DMS53 (cell line): ENCODE measurements at regions not wholly inside any gene's neighbourhood (a gene's known extent, or its start where the extent isn't known, plus 50 kb on each side); places are given as distances from the start of the nearest gene placed in this dataset.
"Not testable (repeated sequence)": the region's sequence is repeated elsewhere in the genome, so short reads cannot be mapped to it uniquely, and the experiment has no call there.

Source experiments
- DNase-seq: peaks from one replicate; lab custom pipeline; 2025; lab: John Stamatoyannopoulos, UW

- no peak for DNase-seq
These were observed 1643.9 kb downstream of the CDH8 start for GRCh38 chr16:60392380-60392779.

GRCh38 chr16:60371591-60371990 lies 1637.5 kb upstream of the GOT2 start:
- DNase-seq: no peak

- DNase-seq: no peak
These were observed 1633.6 kb upstream of the GOT2 start for GRCh38 chr16:60367739-60368138.

- no peak for DNase-seq
These were observed 1629.5 kb upstream of the GOT2 start for GRCh38 chr16:60363566-60363965.

- not testable (repeated sequence) for DNase-seq
These were observed 1625.8 kb upstream of the GOT2 start for GRCh38 chr16:60359866-60360265.

- DNase-seq: not testable (repeated sequence)
These were observed 1625.3 kb upstream of the GOT2 start for GRCh38 chr16:60359412-60359811.

GRCh38 chr16:60357876-60358522 lies 1623.9 kb upstream of the GOT2 start:
- DNase-seq: not testable (repeated sequence)

- no peak for DNase-seq
These were observed 1612.1 kb upstream of the GOT2 start for GRCh38 chr16:60346256-60346655.

GRCh38 chr16:60337671-60338070 lies 1603.6 kb upstream of the GOT2 start:
- no peak for DNase-seq

GRCh38 chr16:60331168-60331567 lies 1597.1 kb upstream of the GOT2 start:
- DNase-seq: no peak

- no peak for DNase-seq
These were observed 1595.0 kb upstream of the GOT2 start for GRCh38 chr16:60329108-60329507.

GRCh38 chr16:60328152-60328551 lies 1594.0 kb upstream of the GOT2 start:
- no peak for DNase-seq

- DNase-seq: no peak
These were observed 1584.4 kb upstream of the GOT2 start for GRCh38 chr16:60318486-60318885.

GRCh38 chr16:60310846-60311445 lies 1576.8 kb upstream of the GOT2 start:
- DNase-seq: no peak

- no peak for DNase-seq
These were observed 1570.6 kb upstream of the GOT2 start for GRCh38 chr16:60304720-60305119.

GRCh38 chr16:60304066-60304465 lies 1570.0 kb upstream of the GOT2 start:
- no peak for DNase-seq

- no peak for DNase-seq
These were observed 1568.6 kb upstream of the GOT2 start for GRCh38 chr16:60302676-60303075.

- no peak for DNase-seq
These were observed 1568.1 kb upstream of the GOT2 start for GRCh38 chr16:60302261-60302660.

GRCh38 chr16:60299241-60299776 lies 1565.2 kb upstream of the GOT2 start:
- no peak for DNase-seq

GRCh38 chr16:60295451-60295850 lies 1561.3 kb upstream of the GOT2 start:
- no peak for DNase-seq

- DNase-seq: no peak
These were observed 1551.7 kb upstream of the GOT2 start for GRCh38 chr16:60285794-60286193.

- DNase-seq: no peak
These were observed 1545.0 kb upstream of the GOT2 start for GRCh38 chr16:60279061-60279665.

- DNase-seq: no peak
These were observed 1540.4 kb upstream of the GOT2 start for GRCh38 chr16:60274431-60275019.
